GM18907 (cell line): ENCODE measurements at regions not wholly inside any gene's neighbourhood (a gene's known extent, or its start where the extent isn't known, plus 50 kb on each side); places are given as distances from the start of the nearest gene placed in this dataset.
A peak's percentile ranks its signal among the peaks of the same experiment; 100 is the strongest.

Experiments used
- ATAC-seq: cut with Tn5 transposase; IDR thresholded peaks from one replicate; pipeline ENCODE4 v1.9.1; 2021; ENCODE audit warnings: mild to moderate bottlenecking, moderate library complexity; ENCODE audit not compliant: unreplicated experiment

DNA sequence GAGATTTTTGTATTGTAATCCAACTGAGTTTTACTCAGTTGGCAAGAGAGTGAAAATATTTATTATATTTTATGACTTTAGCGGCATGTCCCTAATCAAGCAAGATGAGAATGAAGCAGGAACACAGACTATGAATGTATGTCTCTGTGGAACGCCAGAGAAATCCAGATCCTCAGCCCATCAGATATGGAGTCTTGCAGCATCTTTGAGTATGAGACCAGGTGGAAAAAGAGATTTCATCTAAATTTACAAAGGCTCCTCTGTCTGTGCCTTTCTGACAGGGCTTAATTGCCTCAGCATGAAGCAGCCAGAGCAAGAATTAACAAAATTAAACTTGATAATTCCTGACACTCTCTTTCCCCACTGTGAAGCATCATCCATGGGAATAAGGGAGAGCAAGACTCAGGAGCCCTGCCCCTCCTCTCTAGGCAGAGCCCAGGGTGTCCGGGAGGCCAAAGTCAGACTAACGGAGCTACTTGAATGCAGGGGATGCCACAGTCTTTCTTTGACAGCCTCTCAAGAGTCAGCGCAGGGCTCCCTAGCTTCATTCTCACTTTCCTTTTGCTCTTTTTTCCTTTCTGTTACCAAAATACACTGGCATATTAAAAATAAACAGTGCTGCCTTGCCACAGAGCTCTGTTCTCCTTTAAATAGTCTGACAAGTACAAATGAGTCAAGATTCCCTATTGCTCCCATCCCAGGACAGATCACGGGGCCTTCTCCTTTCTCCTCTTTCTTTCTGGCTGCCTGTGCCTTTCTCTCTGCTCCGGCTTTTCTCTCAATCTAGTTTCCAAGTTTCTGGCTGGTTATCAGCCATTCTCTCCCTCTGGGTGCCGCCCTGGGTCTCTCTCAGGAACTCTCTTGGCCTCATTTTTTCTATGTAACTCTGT, 132.2 kb upstream of the INHBA start:
- ATAC-seq = no peak

DNA sequence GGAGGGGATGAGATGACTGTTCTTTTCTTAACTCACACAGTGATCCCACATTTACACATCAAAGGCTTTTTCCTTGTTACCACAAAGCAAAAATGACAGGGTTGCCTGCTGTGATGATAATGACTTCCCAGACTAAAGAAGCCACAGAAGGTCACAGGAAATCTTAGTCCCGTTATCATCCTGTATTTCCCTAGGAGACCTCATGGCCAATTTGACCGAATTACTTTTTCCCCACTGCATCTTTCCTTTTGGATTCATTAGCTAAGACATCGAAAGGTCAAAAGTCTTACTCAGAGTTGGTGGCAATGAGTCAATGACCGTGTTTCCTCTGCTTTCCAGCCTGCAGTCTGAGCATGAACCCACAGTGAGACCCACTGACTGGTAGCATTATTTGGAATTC, 130.1 kb upstream of the INHBA start:
- no peak for ATAC-seq

DNA sequence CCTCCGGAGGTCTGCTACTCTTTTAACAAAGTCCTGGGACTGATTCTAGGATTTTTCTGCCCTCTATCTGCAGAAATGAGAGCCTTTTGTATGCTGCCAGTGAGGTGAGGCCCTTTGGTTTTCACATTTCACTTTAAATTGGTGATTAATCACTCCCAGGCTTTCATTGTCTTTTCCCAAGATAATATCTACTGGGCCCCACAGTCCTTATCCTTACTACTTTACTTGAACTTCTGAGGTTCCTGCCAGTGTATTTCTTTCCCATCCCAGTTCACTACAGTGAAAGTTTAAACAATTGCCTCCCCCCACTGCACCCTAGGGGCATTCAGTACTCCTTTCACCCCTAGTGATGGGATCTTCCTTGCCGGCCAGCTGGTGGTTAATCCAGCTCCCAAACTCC, 127.4 kb upstream of the INHBA start:
- ATAC-seq = no peak

DNA sequence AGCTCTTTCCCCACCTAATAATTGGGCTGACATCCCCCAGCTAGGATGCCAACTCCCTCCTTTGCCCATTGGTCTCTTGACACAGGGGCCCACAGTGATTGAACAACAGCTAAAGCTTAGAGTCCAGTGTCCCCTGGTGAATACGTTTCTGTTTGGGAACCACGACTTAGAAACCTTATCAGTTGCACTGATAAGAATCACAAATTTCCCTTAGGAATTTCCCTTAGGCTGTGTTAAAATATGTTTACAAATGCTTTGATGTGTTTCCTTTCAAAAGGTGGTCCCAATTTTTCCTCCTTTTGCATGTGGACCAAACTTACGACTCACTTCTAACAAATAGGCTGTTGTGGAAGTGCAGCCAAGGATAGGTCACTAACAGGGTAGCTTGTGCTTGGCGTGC, 126.0 kb upstream of the INHBA start:
- ATAC-seq = no peak

DNA sequence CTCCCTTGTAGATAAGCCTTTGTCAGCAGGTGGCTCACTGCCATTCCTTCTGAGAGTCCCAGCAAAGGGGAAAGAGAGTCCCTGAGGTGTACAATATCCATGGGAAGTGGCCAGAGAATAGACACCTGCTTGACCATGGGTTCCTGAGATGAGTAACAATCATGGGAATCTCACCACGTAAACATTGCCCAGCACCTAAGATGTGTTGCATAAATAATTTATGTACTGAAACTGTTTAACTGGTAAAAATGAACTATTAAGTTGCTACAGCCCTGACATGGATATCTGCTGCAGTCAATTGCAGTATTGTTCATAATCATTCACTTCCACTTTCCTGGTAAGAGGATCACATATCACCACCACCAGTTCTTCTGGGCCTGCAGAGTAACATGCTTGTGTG, 123.8 kb upstream of the INHBA start:
- ATAC-seq = peak; percentile 31

DNA sequence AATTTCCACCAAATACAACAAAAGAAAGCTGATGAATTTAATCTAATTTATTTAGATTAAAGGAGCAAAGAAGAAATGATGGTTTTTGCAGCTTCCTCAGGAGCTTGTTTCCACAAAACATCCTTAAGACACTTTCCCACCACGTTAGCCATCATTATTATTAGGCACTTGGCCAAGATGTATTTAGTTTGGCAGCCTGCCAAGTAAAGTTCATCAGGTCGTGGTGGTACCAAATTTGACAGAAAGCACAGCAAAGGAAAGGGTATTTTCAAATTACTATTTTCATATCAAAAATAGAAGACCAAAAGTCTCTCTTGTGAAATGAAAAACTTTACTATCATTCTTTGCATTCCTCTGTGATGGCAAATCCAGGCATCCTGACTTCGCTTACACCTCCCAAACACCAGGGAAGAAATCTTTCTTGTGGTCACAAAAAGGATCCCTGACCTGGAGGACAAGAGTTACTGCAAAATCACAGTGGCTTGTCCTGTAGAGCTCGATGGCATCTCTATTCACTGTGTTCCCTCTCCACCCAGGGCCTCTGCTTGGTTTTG, 123.1 kb upstream of the INHBA start:
- ATAC-seq = no peak

DNA sequence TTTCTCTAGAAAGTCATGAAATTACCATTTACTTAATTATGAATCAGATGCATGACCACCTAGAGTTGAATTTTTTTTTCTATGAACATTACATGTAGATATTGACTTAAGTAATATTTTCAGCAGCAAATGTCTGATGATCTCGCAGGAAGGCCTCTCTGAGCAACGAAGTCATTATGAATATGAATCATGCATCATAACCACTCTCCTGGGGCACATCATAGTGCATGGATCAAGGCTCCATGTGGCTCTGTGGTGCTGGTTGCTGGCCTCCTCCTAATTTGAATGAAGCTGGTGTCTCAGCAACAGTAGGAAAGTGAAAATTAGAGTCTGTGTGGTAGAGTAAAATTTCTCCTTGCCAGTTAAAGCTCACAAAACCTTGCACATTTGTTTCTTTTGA, 121.4 kb upstream of the INHBA start:
- ATAC-seq = no peak

DNA sequence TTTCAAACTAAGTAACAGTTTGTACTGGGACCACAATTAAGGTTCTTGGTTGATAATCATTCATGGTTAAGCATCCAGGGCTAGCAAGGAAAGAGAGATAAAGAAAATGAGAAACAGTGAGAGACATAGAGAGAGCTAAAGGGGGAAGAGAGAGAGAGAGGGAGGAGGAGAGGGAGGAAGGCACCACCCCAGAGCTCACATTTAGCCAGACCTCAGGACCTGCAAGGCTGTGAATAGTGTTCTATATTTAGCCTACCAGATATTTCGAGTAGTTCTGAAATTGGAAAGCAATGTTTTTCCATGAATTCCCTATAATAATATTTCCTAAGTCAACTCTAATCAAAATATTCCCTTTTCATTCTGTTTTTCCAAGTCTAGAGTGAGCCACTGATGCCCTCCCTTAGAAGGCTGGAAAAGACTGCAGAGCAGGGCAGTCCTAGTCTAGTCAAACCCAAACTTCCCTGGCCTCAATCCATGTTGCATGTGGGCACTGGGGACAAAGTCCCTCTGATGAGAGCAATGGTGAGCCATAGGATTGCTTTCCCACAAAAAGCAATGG, 119.4 kb upstream of the INHBA start:
- no peak for ATAC-seq

DNA sequence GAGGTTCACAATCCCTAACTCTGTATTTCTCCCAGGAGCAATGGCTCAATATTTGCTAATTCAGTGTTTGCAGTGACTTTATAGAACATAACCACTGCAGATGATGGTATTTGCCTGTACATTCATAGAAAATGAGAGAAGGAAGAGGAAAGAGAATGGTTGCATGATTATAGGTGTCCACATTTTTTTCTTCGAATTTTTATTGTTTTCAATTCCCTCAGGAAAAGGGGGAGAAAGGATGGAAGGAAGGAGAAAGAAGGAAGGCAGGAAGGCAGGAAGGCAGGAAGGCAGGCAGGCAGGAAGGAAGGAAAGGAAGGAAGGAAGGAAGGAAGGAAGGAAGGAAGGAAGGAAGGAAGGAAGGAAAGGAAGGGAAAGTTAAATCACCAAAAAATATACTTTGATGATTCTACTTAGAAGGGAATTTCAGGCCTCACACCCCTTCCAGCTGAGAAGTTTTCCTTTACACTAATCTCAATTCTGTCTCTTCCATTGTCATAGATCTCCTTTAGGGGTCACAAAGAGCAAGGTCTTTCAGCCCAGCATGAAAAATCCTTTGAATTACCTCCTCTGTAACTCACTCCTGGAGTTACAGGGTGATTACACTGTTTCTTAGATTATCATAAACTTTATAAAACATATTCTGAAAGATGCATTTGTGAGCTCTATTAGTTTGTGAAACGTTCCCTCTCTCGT, 118.8 kb upstream of the INHBA start:
- no peak for ATAC-seq

DNA sequence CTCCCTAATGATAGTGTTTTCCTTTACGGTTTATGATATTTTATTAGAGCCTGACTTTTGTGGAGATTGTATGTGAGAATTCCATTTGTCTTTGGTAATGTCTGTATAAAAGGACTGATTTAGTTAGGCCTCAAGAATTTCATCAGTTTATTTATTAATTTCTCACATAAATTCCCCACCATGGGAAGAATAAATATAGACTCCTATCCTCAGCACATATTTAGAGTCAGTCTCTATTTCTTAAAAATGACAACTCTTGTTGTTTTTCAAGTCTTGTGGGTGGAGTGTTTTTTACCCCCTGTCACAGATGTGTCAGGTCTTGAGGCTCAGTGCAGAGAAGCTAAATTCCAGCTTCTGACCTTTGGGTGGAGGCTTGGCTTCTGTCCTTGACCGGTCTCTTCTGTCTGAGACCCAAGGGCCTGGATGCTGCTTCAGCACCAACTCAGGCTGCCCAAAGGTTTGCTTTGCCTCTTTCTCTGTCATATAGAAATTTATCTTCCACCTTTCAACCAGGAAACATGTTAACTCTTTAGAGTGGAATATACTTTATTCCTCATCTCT, 117.3 kb upstream of the INHBA start:
- no peak for ATAC-seq

DNA sequence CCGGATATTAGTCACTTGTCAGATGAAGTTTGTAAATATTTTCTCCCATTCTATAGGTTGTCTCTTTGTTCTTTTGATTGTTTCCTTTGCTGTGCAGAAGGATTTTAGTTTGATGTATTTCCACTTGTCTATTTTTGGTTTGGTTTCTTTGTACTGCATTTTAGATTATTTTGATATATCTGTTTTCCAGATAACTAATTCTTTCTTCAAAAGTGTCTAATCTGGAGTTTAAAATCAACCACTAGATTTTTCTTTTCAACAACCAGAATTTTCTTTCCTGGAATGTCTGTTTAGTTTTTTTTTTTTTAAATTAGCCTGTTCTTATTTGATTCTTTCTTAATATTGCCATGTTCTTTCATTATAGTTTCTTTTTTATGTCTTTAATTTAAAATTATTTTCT, 116.8 kb upstream of the INHBA start:
- ATAC-seq = no peak

DNA sequence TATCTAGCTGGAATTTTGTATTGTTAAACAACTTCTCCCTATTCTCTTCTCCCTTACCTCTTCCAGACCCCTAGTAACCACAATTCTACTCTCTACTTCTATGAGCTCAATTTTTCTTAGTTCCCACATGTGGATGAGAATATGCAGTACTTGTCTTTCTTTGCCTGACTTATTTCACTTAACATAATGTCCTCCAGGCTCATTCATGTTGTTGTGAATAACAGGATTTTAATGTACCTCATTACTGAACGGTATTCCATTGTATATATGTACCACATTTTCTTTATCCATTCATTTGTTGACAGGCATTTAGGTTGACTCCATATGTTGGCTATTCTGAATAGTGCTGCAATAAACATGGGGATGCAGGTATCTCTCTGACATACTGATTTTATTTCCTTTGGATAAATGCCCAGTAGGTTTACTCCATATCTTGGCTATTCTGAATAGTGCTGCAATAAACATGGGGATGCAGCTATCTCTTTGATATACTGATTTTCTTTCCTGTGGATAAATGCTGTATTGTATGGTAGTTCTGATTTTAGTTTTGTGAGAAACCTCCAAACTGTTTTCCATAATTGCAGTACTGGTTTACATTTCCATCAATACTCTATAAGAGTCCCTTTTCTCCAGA, 116.0 kb upstream of the INHBA start:
- no peak for ATAC-seq

DNA sequence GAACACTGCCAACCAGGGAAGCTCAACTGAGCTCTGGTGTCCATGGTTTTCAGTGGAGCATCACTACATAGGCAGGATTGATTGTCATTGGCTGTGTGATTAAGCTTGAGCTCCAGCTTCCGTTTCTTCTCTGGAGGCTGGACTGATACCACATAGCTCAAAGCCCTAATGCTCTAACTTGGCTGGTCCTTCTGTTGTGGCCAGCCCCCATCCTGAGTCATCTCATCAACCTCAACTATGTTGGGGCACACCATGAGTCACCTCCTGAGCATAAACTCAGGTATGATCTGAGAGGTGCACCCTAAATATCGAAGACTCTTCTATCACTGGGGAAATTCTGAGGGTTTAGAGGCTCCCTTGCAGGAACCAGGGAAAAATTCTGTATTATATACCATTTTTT, 114.5 kb upstream of the INHBA start:
- no peak for ATAC-seq

DNA sequence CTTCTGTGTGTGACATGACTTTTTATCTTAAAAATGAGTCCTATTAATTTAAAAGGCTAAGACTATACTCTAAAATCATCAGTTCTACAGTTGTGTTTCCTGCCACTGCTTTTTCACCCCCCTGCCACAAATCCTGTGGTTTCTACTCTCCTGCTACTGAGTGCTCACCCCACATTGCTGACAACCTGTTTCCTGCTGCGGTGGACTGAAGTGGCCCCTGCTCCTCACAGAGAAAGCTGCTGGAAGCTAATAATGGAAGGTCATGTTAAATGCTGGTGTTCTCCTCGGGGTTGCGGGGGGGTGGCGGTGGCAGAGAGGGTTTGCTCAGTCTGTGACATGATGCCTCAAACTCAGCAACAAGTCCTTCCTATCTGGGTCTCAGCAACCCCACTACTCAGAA, 113.2 kb upstream of the INHBA start:
- ATAC-seq = no peak

DNA sequence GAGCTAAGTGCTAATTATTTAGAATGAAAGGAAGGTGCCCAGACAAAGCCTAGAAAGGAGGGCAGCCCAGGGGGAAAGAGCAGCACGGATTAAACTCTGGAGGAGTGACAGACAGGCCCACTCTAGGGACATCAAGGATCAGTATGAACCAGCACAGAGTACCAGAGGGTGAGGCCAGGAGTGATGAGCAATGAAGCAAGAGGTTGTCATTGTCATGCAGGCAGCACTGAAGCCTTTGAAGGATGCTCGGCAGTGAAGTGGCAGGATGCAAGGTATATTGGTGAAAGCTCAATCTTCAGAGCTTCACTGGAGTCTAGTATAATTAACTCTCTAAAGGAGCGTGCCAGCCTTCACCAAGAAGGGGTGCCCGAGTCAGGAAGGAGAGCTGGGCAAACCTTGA, 112.0 kb upstream of the INHBA start:
- no peak for ATAC-seq

DNA sequence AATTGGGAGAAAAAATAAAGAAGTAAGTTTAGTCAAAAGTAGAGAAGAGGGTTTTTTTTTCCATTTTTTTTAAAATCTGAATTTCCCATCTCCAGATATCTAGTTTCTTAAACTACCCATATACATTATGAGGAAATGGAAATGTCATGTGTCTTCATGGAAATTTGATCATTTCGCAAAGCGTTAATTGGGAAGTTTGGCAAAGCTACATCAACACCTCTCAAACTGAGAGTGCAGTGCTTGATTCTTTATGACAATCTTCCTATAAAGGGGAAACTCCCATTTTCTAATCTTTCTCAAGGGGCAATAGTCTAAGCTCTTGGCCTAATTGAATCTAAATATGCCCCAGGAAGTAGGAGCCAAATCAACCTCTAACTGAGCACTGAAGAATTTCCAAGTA, 110.4 kb upstream of the INHBA start:
- no peak for ATAC-seq

DNA sequence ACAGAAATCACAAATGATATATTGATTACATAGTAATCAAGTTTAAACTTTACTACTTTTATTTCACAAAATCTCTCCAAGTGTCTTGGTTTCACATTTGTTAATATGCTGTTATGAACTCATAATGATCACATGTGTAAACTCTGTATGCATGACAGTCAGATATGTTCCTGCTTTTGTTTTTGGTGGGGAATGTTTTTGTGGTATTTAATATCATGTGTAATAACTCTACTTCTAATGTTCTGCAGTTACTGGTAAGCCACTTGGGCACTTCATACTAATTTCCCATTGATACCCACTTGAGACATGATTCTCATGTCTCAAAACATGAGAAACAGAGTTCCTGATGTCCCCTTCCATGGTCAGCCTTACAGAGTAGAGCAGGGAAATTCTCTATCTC, 109.1 kb upstream of the INHBA start:
- no peak for ATAC-seq

DNA sequence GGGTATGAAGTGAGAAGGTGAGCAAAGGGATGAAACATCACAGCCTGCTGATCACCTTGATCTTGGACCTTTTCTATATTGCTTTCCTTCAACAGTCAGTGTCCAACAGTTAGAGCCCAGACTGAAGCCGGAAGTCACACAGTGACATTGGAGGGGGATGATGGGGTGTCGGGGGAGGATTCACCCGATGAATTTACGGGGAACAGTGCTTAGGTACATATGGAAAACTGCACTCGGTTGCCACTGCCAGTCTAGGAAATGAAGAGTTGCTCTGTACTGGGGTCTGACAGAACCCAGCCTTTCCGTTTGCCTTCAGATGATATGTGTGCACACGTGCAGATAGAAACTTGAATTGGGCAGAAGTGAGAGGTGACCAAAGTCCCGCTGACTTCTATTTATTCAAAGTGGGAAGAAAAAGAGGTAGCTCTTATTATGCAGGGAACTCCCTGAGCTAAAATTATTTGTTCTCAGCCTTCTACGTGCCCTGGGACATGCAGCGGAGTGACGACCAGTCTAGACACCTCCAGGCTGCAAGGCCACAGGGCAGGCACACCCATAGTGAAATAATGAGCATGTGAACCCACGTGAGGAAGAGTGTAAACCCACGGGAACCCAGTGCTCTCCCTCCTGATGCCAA, 107.2 kb upstream of the INHBA start:
- peak; percentile 90 for ATAC-seq

DNA sequence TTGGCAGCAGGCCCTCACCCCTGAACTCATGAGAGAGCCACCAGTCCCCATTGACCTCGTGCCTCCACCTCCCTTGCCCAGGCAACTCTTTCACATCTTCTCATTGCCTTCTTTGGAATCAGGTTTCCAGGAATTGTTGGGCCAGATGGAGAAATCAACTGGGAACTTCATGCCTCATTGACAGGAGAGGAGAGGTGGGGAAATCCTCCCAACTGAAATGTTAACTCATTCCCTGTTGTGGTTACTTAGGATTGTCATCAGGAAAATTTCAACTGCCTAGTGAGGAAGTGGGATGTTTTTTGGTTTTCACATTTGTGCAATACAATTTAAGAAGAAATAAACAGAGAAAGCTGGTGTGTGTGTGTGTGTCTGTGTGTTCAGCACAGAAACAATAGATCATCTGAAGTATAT, 106.6 kb upstream of the INHBA start:
- ATAC-seq = no peak

DNA sequence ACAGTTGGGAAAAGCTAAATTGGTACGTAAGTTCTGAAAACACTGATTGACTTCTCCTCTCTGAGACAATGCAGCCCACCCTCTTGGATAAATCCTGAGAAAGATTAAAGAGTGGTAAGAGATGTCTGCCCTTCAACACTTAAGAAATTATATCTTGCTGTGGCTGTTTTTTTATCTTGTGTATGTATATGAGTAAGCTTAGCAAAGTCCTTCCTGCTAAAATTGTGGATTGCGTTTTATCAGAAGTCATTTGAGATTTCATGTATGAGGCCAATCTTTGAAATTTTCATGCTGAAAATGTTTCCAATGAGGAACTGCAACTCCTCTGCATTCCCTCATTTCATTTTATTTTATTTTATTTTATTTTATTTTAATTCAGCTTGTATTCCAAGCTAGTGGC, 106.2 kb upstream of the INHBA start:
- no peak for ATAC-seq

DNA sequence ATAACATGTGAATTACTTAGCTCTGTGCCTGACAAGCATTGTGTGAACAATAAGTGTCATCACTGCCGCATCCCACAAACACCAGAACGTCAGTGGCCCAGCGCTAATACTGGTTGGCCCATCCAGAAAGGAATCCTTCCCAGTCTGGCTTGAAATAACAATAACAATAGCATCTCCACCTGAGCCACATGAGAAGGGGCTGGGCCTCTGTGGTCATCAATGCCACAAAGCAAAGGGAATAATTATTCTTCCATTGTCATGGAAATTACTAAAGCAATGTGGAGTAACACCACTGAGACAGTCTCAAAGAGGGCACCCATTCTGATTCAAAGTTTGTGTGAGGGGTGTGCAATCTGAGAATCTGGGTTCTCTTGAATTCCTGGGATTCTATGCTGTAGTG, 105.7 kb upstream of the INHBA start:
- no peak for ATAC-seq
